DND-41 (cell line): ENCODE measurements at regions not wholly inside any gene's neighbourhood (a gene's known extent, or its start where the extent isn't known, plus 50 kb on each side); places are given as distances from the start of the nearest gene placed in this dataset.

Experiments used
- EZH2 ChIP-seq: IDR thresholded peaks from 3 replicates; pipeline ENCODE4 v1.6.1; 2012; ENCODE audit warnings: borderline replicate concordance, low read depth, mild to moderate bottlenecking, moderate library complexity, low read length, inconsistent platforms; ENCODE audit not compliant: severe bottlenecking
- TF ChIP-seq, protein P1 (sequence below): IDR thresholded peaks from 2 replicates; pipeline ENCODE4 v1.5.1; 2012; ENCODE audit warnings: borderline replicate concordance, low read length, moderate library complexity, mild to moderate bottlenecking; ENCODE audit not compliant: poor library complexity, severe bottlenecking; ENCODE audit errors: extremely low read depth

DNA sequence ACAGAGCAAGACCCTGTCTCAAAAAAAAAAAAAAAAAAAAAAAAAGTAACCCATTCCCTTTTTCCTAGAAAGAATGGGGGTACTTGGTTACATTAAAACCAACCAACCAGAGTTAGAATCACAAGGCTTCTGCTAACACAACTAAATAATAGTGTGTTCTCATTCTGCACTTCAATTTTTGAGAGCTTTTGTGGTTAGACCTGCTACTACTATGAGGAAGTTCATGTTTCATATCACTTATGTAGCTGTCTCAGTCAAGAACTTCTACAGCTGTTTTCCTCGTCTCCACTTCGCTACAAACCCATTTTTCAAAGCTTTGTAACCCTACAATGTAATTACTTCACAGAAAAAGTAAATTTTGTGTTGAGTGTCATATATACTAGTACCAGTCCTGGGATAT is 58.3 kb downstream of the PDHA2 start:
- TF ChIP-seq, protein P1, sequence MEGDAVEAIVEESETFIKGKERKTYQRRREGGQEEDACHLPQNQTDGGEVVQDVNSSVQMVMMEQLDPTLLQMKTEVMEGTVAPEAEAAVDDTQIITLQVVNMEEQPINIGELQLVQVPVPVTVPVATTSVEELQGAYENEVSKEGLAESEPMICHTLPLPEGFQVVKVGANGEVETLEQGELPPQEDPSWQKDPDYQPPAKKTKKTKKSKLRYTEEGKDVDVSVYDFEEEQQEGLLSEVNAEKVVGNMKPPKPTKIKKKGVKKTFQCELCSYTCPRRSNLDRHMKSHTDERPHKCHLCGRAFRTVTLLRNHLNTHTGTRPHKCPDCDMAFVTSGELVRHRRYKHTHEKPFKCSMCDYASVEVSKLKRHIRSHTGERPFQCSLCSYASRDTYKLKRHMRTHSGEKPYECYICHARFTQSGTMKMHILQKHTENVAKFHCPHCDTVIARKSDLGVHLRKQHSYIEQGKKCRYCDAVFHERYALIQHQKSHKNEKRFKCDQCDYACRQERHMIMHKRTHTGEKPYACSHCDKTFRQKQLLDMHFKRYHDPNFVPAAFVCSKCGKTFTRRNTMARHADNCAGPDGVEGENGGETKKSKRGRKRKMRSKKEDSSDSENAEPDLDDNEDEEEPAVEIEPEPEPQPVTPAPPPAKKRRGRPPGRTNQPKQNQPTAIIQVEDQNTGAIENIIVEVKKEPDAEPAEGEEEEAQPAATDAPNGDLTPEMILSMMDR: no peak
- TF ChIP-seq EZH2: no peak
